HG03196 (cell line): ENCODE measurements at regions not wholly inside any gene's neighbourhood (a gene's known extent, or its start where the extent isn't known, plus 50 kb on each side); places are given as distances from the start of the nearest gene placed in this dataset.

Source experiments
- ATAC-seq: cut with Tn5 transposase; IDR thresholded peaks from one replicate; pipeline ENCODE4 v1.9.1; 2021; ENCODE audit not compliant: unreplicated experiment

DNA sequence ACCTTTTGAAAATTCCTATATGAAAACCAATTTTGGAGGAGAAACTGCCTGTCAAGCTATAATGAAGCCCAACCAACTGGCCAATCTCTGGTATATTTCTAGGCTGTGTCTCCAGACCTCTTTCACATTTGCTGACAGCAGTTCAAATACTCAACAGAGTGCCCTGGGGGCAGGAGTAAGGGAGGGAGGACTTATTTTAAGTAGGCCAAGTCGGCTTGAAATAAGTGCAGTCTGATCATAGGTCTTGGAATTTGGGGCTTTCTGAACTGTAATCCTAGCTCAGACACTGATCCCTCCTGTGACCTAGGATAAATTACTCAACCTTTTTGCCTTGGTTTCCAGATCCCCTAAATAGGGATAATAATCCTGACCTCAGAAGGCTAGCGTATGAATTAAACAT is 59.4 kb upstream of the SLC7A11 start:
- no peak for ATAC-seq

- ATAC-seq: no peak
These were observed 58.5 kb upstream of the SLC7A11 start for GRCh38 chr4:138300616-138301015.

GRCh38 chr4:138299881-138300280 is 57.7 kb upstream of the SLC7A11 start:
- ATAC-seq: no peak

DNA sequence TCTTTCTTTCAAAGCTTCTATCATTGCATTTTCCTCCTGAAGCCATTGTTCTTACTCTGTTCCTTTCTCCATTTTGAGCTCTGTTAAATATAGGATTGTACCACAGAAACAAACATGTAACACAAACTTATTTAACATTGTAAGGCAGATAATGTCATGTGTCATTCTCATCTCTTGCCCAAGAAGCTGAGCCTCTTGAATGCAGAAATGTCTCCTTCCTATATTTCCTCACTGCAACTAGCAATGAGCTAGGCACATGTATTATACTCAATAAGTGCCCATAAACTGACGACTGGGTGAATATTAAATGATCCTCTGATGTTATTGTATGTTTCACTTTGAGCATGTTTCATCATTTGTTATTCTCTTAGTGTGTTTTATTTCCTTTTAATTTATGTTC is 56.7 kb upstream of the SLC7A11 start:
- no peak for ATAC-seq

DNA sequence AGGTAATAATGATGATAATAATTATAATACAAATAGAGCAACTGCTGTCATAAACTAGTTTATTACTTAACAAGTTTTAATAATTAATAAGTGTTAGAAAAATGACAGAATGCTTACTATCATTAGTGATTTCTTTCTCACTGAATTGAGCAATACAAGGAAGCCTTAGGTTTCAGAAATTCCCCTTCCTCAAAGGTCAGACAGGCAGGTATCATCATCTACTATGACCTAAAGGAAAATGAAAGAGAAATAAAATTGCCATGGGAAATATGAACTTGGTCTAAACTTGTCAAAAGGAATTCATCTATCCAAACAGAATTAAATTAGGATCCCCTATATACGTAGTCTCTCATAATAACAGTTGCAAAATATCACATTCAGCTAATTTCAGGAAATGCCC is 56.3 kb upstream of the SLC7A11 start:
- no peak for ATAC-seq

DNA sequence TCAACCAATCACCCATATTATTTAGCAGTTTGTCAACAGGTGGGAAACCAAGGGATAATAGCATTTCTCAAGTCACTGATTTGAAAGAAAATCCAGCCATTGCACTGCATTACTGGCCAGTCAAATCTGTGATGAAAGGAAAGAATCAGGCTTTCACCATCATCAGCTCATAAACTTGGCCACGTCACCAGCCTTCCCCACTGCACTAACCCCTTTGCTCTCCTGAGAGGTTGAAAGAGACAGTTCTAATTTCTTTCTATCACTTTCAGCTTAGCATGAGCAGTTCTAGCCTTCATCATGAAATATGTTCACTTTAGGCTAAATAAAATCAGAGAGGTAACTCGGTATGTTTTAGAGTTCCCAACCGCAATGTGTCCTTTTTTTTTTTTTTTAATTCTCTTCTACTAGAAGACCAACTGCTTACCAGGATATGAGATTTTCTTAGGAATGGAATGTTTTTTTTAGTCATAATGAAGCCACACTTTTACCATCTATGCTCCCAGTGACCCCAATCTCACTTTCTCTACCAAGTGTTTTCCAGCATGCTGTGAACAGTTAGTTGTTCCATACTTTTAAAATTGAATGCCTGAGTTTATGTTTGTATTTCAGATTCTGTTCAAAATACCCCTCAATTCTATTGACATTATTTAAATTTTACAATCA is 55.7 kb upstream of the SLC7A11 start:
- ATAC-seq: no peak

DNA sequence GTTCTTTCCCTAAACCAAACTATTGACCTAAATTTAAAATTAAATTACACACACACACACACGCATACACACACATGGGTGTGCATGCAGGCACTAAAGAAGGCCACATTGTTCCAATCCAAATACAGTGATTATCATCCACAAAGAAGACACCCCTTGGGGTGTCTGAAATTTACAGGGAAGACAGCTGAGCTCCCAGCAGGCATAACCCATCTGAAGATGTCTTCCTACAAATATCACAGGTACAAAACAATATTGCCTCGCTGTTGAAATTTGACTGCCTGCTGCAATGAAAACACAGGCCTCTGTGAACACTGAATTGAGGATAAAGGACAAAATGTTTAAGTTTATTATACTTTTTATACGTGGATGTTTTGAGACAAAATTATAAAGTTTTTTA is 50.2 kb upstream of the SLC7A11 start:
- no peak for ATAC-seq
